Osteoblast (primary cell): ENCODE measurements at regions not wholly inside any gene's neighbourhood (a gene's known extent, or its start where the extent isn't known, plus 50 kb on each side); places are given as distances from the start of the nearest gene placed in this dataset.

Experiments
- DNase-seq: peaks from one replicate; pipeline ENCODE4 v3.0.0; 2011; ENCODE audit warnings: low spot score, mixed read lengths; ENCODE audit not compliant: insufficient read length; ENCODE audit errors: missing footprints
- H2AFZ ChIP-seq: 2 replicates; pipeline ENCODE4 v1.6.0; 2011; ENCODE audit warnings: mild to moderate bottlenecking, low read length
- H3K27ac ChIP-seq: 2 replicates; pipeline ENCODE4 v1.5.1; 2011; ENCODE audit warnings: mild to moderate bottlenecking, low read depth, low read length, moderate library complexity
- H3K27me3 ChIP-seq: 2 replicates; pipeline ENCODE4 v1.6.0; 2012; ENCODE audit warnings: mild to moderate bottlenecking, control low read depth, inconsistent platforms, low read length, moderate library complexity; ENCODE audit not compliant: insufficient read depth
- H3K36me3 ChIP-seq: 2 replicates; pipeline ENCODE4 v1.5.1; 2011; ENCODE audit warnings: mild to moderate bottlenecking, low read length, control low read depth, moderate library complexity; ENCODE audit not compliant: insufficient read depth
- H3K4me1 ChIP-seq: 2 replicates; pipeline ENCODE4 v1.5.1; 2011; ENCODE audit warnings: mild to moderate bottlenecking, low read length, control low read depth, moderate library complexity; ENCODE audit not compliant: insufficient read depth
- H3K4me2 ChIP-seq: 2 replicates; pipeline ENCODE4 v1.6.0; 2011; ENCODE audit warnings: mild to moderate bottlenecking, low read length; ENCODE audit not compliant: insufficient read depth
- H3K4me3 ChIP-seq: fragments of 200-600 bp; sonication (generic); 3 replicates; pipeline ENCODE4 v1.5.1; 2012; ENCODE audit warnings: mild to moderate bottlenecking, low read length, inconsistent platforms; ENCODE audit not compliant: insufficient read depth
- H3K79me2 ChIP-seq: 2 replicates; pipeline ENCODE4 v1.6.0; 2012; ENCODE audit warnings: mild to moderate bottlenecking, low read length, control low read depth, inconsistent platforms; ENCODE audit not compliant: insufficient read depth
- H3K9me3 ChIP-seq: 2 replicates; pipeline ENCODE4 v1.5.1; 2011; ENCODE audit warnings: low read depth, low read length, control low read depth
- H4K20me1 ChIP-seq: 2 replicates; pipeline ENCODE4 v1.6.0; 2012; ENCODE audit warnings: mild to moderate bottlenecking, low read length, control low read depth; ENCODE audit not compliant: insufficient read depth
- TF ChIP-seq, protein P1 (sequence below): IDR thresholded peaks from 2 replicates; pipeline ENCODE4 v1.5.1; 2011; ENCODE audit warnings: mild to moderate bottlenecking, low read depth, low read length, moderate library complexity; ENCODE audit errors: extremely low read depth

DNA sequence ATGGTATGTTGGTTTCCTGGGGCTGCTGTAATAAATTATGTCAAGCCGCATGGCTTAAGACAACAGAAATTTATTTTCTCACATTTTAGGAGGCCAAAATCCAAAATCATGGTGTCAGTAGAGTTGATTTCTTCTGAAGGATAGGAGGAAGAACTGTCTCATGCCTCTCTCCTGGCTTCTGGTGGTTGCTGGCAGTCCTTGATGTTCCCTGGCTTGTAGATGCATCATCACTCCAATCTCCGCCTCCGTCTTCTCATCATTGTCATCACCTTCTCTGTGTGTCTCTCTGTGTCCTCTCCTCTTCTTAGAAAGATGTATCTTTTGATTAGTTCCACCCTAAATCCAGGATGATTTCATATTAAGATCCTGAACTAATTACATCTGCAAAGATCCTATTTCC is 124.7 kb upstream of the CTTNBP2NL start:
- peak; percentile 9 for DNase-seq
- Histone ChIP-seq H4K20me1 (no peaks in the 10 kb centered on the region), H2AFZ (no peak overlapping the region), H3K4me2 (no peak overlapping the region), H3K4me1 (no peaks in the 10 kb centered on the region), H3K27me3 (peaks cover 13% of the 10 kb centered on the region), H3K36me3 (no peaks in the 10 kb centered on the region), H3K4me3 (no peak overlapping the region), H3K27ac (no peak overlapping the region), H3K79me2 (no peaks in the 10 kb centered on the region), H3K9me3 (no peaks in the 10 kb centered on the region)
- TF ChIP-seq, protein P1, sequence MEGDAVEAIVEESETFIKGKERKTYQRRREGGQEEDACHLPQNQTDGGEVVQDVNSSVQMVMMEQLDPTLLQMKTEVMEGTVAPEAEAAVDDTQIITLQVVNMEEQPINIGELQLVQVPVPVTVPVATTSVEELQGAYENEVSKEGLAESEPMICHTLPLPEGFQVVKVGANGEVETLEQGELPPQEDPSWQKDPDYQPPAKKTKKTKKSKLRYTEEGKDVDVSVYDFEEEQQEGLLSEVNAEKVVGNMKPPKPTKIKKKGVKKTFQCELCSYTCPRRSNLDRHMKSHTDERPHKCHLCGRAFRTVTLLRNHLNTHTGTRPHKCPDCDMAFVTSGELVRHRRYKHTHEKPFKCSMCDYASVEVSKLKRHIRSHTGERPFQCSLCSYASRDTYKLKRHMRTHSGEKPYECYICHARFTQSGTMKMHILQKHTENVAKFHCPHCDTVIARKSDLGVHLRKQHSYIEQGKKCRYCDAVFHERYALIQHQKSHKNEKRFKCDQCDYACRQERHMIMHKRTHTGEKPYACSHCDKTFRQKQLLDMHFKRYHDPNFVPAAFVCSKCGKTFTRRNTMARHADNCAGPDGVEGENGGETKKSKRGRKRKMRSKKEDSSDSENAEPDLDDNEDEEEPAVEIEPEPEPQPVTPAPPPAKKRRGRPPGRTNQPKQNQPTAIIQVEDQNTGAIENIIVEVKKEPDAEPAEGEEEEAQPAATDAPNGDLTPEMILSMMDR = no peak

- DNase-seq = no peak
- no peak overlapping the region for H2AFZ ChIP-seq
- TF ChIP-seq, protein P1 = no peak
- no peaks in the 10 kb centered on the region for H3K9me3 ChIP-seq
- no peaks in the 10 kb centered on the region for H3K36me3 ChIP-seq
- no peaks in the 10 kb centered on the region for H3K4me1 ChIP-seq
- H3K27me3 ChIP-seq = peaks cover 13% of the 10 kb centered on the region
- no peaks in the 10 kb centered on the region for H4K20me1 ChIP-seq
- no peak overlapping the region for H3K27ac ChIP-seq
- no peak overlapping the region for H3K4me2 ChIP-seq
- no peaks in the 10 kb centered on the region for H3K79me2 ChIP-seq
- H3K4me3 ChIP-seq = no peak overlapping the region
Observed at GRCh38 chr1:112272101-112272772, 123.8 kb upstream of the CTTNBP2NL start.

DNA sequence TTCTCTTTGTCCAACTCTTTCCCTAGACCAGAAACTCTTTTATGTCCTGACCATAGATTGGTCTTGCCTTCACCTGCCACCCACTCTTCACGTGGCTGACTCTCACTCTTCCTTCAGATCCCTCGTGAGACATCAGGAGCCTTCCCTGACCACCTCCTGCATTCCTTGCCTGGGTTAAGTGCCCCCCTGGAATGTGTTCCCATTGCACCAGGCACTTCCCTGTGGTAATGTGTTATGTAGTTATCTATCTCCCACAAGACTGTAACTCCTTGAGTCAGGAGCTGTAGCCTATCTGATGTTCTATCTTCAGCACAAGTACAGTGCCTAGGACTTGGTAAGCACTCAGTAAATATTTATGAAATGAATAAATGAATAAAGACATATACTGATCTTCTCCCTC is 111.2 kb upstream of the CTTNBP2NL start:
- no peak overlapping the region for H3K4me2 ChIP-seq
- no peaks in the 10 kb centered on the region for H4K20me1 ChIP-seq
- H3K27ac ChIP-seq = no peak overlapping the region
- H3K79me2 ChIP-seq = no peaks in the 10 kb centered on the region
- DNase-seq = no peak
- H3K36me3 ChIP-seq = no peaks in the 10 kb centered on the region
- H3K9me3 ChIP-seq = no peaks in the 10 kb centered on the region
- no peaks in the 10 kb centered on the region for H3K4me1 ChIP-seq
- no peak overlapping the region for H3K4me3 ChIP-seq
- TF ChIP-seq, protein P1 = no peak
- H3K27me3 ChIP-seq = peaks cover 8% of the 10 kb centered on the region
- no peak overlapping the region for H2AFZ ChIP-seq

- no peaks in the 10 kb centered on the region for H3K79me2 ChIP-seq
- H3K4me1 ChIP-seq = no peaks in the 10 kb centered on the region
- peaks cover 5% of the 10 kb centered on the region for H3K27me3 ChIP-seq
- H3K27ac ChIP-seq = no peak overlapping the region
- no peaks in the 10 kb centered on the region for H3K36me3 ChIP-seq
- H4K20me1 ChIP-seq = no peaks in the 10 kb centered on the region
- no peaks in the 10 kb centered on the region for H3K9me3 ChIP-seq
- TF ChIP-seq, protein P1 = no peak
- no peak overlapping the region for H3K4me2 ChIP-seq
- DNase-seq = no peak
- H2AFZ ChIP-seq = no peak overlapping the region
- no peak overlapping the region for H3K4me3 ChIP-seq
Observed at GRCh38 chr1:112285316-112285715, 110.7 kb upstream of the CTTNBP2NL start.
